ENCODE measurements at regions not wholly inside any gene's neighbourhood (a gene's known extent, or its start where the extent isn't known, plus 50 kb on each side); places are given as distances from the start of the nearest gene placed in this dataset.

GRCh38 chr6:168746643-168747042 is 305.7 kb downstream of the SMOC2 start:
- Histone ChIP-seq H3K9me3 (ENCODE audit: control insufficient read depth, low read length) (no peaks in the 10 kb centered on the region), H3K27ac (ENCODE audit: low read depth, low read length, severe bottlenecking) (no peak overlapping the region), H3K4me1 (ENCODE audit: control insufficient read depth, insufficient read depth, low read length, poor library complexity, severe bottlenecking) (no peaks in the 10 kb centered on the region), H3K36me3 (ENCODE audit: control insufficient read depth, insufficient read depth, low read length) (no peaks in the 10 kb centered on the region), H3K4me3 (ENCODE audit: extremely low read depth, insufficient read depth, low read length, poor library complexity, severe bottlenecking) (no peak overlapping the region)
- WGBS, 2 experiments (ENCODE audit: insufficient coverage in 2 of 2), result 83% methylated on average over 1 of the region's 1 CpG; no CpG with 5 or more reads in 1 of the 2 experiments

GRCh38 chr6:168746013-168746412 is 305.0 kb downstream of the SMOC2 start:
- H3K4me3 ChIP-seq (ENCODE audit: extremely low read depth, insufficient read depth, low read length, poor library complexity, severe bottlenecking), result no peak overlapping the region
- H3K4me1 ChIP-seq (ENCODE audit: control insufficient read depth, insufficient read depth, low read length, poor library complexity, severe bottlenecking), result no peaks in the 10 kb centered on the region
- no peak overlapping the region for H3K27ac ChIP-seq (ENCODE audit: low read depth, low read length, severe bottlenecking)
- WGBS, 2 experiments (ENCODE audit: insufficient coverage in 2 of 2), result 82 to 94% methylated on average over 2 to 3 of the region's 3 CpGs
- H3K36me3 ChIP-seq (ENCODE audit: control insufficient read depth, insufficient read depth, low read length), result no peaks in the 10 kb centered on the region
- H3K9me3 ChIP-seq (ENCODE audit: control insufficient read depth, low read length), result no peaks in the 10 kb centered on the region

- WGBS, 2 experiments (ENCODE audit: insufficient coverage in 2 of 2), result 100% methylated on average over 1 of the region's 3 CpGs; no CpG with 5 or more reads in 1 of the 2 experiments
- H3K4me3 ChIP-seq (ENCODE audit: extremely low read depth, insufficient read depth, low read length, poor library complexity, severe bottlenecking), result no peak overlapping the region
- H3K4me1 ChIP-seq (ENCODE audit: control insufficient read depth, insufficient read depth, low read length, poor library complexity, severe bottlenecking), result no peaks in the 10 kb centered on the region
- no peaks in the 10 kb centered on the region for H3K9me3 ChIP-seq (ENCODE audit: control insufficient read depth, low read length)
- no peak overlapping the region for H3K27ac ChIP-seq (ENCODE audit: low read depth, low read length, severe bottlenecking)
- H3K36me3 ChIP-seq (ENCODE audit: control insufficient read depth, insufficient read depth, low read length), result no peaks in the 10 kb centered on the region
These were observed 303.9 kb downstream of the SMOC2 start for GRCh38 chr6:168744861-168745260.

- H3K4me1 ChIP-seq (ENCODE audit: control insufficient read depth, insufficient read depth, low read length, poor library complexity, severe bottlenecking), result no peaks in the 10 kb centered on the region
- H3K27ac ChIP-seq (ENCODE audit: low read depth, low read length, severe bottlenecking), result no peak overlapping the region
- H3K36me3 ChIP-seq (ENCODE audit: control insufficient read depth, insufficient read depth, low read length), result no peaks in the 10 kb centered on the region
- WGBS, 2 experiments (ENCODE audit: insufficient coverage in 2 of 2), result 90 to 91% methylated on average over 20 to 21 of the region's 23 CpGs
- H3K9me3 ChIP-seq (ENCODE audit: control insufficient read depth, low read length), result no peaks in the 10 kb centered on the region
- no peak overlapping the region for H3K4me3 ChIP-seq (ENCODE audit: extremely low read depth, insufficient read depth, low read length, poor library complexity, severe bottlenecking)
These were observed 301.2 kb downstream of the SMOC2 start for GRCh38 chr6:168741942-168742782.

- no peaks in the 10 kb centered on the region for H3K4me1 ChIP-seq (ENCODE audit: control insufficient read depth, insufficient read depth, low read length, poor library complexity, severe bottlenecking)
- H3K36me3 ChIP-seq (ENCODE audit: control insufficient read depth, insufficient read depth, low read length), result no peaks in the 10 kb centered on the region
- no peaks in the 10 kb centered on the region for H3K9me3 ChIP-seq (ENCODE audit: control insufficient read depth, low read length)
- H3K4me3 ChIP-seq (ENCODE audit: extremely low read depth, insufficient read depth, low read length, poor library complexity, severe bottlenecking), result no peak overlapping the region
- WGBS, 2 experiments (ENCODE audit: insufficient coverage in 2 of 2), result 90 to 92% methylated on average over 1 to 2 of the region's 3 CpGs
- H3K27ac ChIP-seq (ENCODE audit: low read depth, low read length, severe bottlenecking), result no peak overlapping the region
These were observed 300.3 kb downstream of the SMOC2 start for GRCh38 chr6:168741305-168741704.

- Histone ChIP-seq H3K27ac (ENCODE audit: low read depth, low read length, severe bottlenecking) (no peak overlapping the region), H3K4me1 (ENCODE audit: control insufficient read depth, insufficient read depth, low read length, poor library complexity, severe bottlenecking) (no peaks in the 10 kb centered on the region), H3K36me3 (ENCODE audit: control insufficient read depth, insufficient read depth, low read length) (no peaks in the 10 kb centered on the region), H3K9me3 (ENCODE audit: control insufficient read depth, low read length) (no peaks in the 10 kb centered on the region), H3K4me3 (ENCODE audit: extremely low read depth, insufficient read depth, low read length, poor library complexity, severe bottlenecking) (no peak overlapping the region)
- WGBS, 2 experiments (ENCODE audit: insufficient coverage in 2 of 2), result no CpG with 5 or more reads among the region's 2 CpGs
These were observed 298.4 kb downstream of the SMOC2 start for GRCh38 chr6:168739381-168739780.

- no peak overlapping the region for H3K4me3 ChIP-seq (ENCODE audit: extremely low read depth, insufficient read depth, low read length, poor library complexity, severe bottlenecking)
- H3K9me3 ChIP-seq (ENCODE audit: control insufficient read depth, low read length), result no peaks in the 10 kb centered on the region
- H3K4me1 ChIP-seq (ENCODE audit: control insufficient read depth, insufficient read depth, low read length, poor library complexity, severe bottlenecking), result no peaks in the 10 kb centered on the region
- no peak overlapping the region for H3K27ac ChIP-seq (ENCODE audit: low read depth, low read length, severe bottlenecking)
- no peaks in the 10 kb centered on the region for H3K36me3 ChIP-seq (ENCODE audit: control insufficient read depth, insufficient read depth, low read length)
- WGBS, 2 experiments (ENCODE audit: insufficient coverage in 2 of 2), result 78 to 96% methylated on average over 3 to 5 of the region's 5 CpGs
These were observed 296.5 kb downstream of the SMOC2 start for GRCh38 chr6:168737481-168737880.

- H3K9me3 ChIP-seq (ENCODE audit: control insufficient read depth, low read length), result no peaks in the 10 kb centered on the region
These were observed 296.0 kb downstream of the SMOC2 start for GRCh38 chr6:168737014-168737413.

GRCh38 chr6:168736039-168736438 is 295.1 kb downstream of the SMOC2 start:
- Histone ChIP-seq H3K4me1 (ENCODE audit: control insufficient read depth, insufficient read depth, low read length, poor library complexity, severe bottlenecking) (no peaks in the 10 kb centered on the region), H3K9me3 (ENCODE audit: control insufficient read depth, low read length) (no peaks in the 10 kb centered on the region), H3K4me3 (ENCODE audit: extremely low read depth, insufficient read depth, low read length, poor library complexity, severe bottlenecking) (no peak overlapping the region), H3K36me3 (ENCODE audit: control insufficient read depth, insufficient read depth, low read length) (no peaks in the 10 kb centered on the region), H3K27ac (ENCODE audit: low read depth, low read length, severe bottlenecking) (no peak overlapping the region)

More at GRCh38 chr6:168737014-168737413, 296.0 kb downstream of the SMOC2 start:
- no peaks in the 10 kb centered on the region for H3K4me1 ChIP-seq (ENCODE audit: control insufficient read depth, insufficient read depth, low read length, poor library complexity, severe bottlenecking)
- no peak overlapping the region for H3K27ac ChIP-seq (ENCODE audit: low read depth, low read length, severe bottlenecking)
- no peak overlapping the region for H3K4me3 ChIP-seq (ENCODE audit: extremely low read depth, insufficient read depth, low read length, poor library complexity, severe bottlenecking)
- H3K36me3 ChIP-seq (ENCODE audit: control insufficient read depth, insufficient read depth, low read length), result no peaks in the 10 kb centered on the region
- 94 to 100% methylated on average over 1 to 2 of the region's 3 CpGs for WGBS, 2 experiments (ENCODE audit: insufficient coverage in 2 of 2)

GRCh38 chr6:168735268-168735949 is 294.4 kb downstream of the SMOC2 start:
- Histone ChIP-seq H3K27ac (ENCODE audit: low read depth, low read length, severe bottlenecking) (no peak overlapping the region), H3K36me3 (ENCODE audit: control insufficient read depth, insufficient read depth, low read length) (no peaks in the 10 kb centered on the region), H3K4me3 (ENCODE audit: extremely low read depth, insufficient read depth, low read length, poor library complexity, severe bottlenecking) (no peak overlapping the region), H3K4me1 (ENCODE audit: control insufficient read depth, insufficient read depth, low read length, poor library complexity, severe bottlenecking) (no peaks in the 10 kb centered on the region), H3K9me3 (ENCODE audit: control insufficient read depth, low read length) (no peaks in the 10 kb centered on the region)
- 67 to 83% methylated on average over 2 of the region's 6 CpGs for WGBS, 2 experiments (ENCODE audit: insufficient coverage in 2 of 2)

- WGBS, 2 experiments (ENCODE audit: insufficient coverage in 2 of 2), result 80 to 91% methylated on average over 1 to 4 of the region's 5 CpGs
- Histone ChIP-seq H3K9me3 (ENCODE audit: control insufficient read depth, low read length) (no peaks in the 10 kb centered on the region), H3K27ac (ENCODE audit: low read depth, low read length, severe bottlenecking) (no peak overlapping the region), H3K4me3 (ENCODE audit: extremely low read depth, insufficient read depth, low read length, poor library complexity, severe bottlenecking) (no peak overlapping the region), H3K4me1 (ENCODE audit: control insufficient read depth, insufficient read depth, low read length, poor library complexity, severe bottlenecking) (no peaks in the 10 kb centered on the region), H3K36me3 (ENCODE audit: control insufficient read depth, insufficient read depth, low read length) (no peaks in the 10 kb centered on the region)
These were observed 293.5 kb downstream of the SMOC2 start for GRCh38 chr6:168734523-168734922.

Data from mesodermal cell (in vitro differentiated cells).